Germinal center (tissue), 1 donor: ENCODE measurements at regions not wholly inside any gene's neighbourhood (a gene's known extent, or its start where the extent isn't known, plus 50 kb on each side); places are given as distances from the start of the nearest gene placed in this dataset.

Source experiments
- DNase-seq: peaks from one replicate; pipeline ENCODE4 v3.0.0; 2012; ENCODE audit warnings: mixed read lengths, low spot score

DNA sequence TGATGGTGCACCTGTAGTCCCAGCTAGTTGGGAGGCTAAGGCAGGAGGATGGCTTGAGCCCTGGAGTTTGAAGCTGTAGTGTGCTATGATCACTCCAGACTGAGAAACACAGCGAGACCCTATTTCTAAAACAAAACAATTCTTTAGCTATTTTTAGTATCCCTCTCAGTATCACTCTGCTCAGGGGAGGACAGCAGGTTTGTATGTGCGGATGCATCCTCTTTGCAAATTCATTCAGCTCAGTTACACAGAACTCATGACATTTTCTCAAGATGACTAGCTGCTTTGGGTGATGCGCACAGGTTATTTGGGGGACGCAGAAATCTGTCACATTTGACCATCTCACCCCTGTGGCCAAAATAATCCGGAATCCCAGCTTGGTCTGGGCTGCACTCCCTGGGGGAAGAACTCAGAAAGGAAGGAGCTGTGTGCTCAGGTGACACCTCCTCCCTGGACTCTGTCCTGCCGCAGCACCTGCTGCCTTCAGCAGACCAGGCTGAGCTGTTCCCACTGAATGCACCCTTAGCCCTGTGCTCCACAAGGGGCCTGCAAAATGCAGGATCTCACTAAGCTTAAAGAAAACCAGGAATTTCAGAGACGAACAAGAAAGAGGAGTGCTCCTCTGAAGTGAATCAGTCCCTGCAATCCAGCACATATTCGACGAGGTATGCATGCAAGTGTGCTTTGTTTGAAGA is 89.5 kb upstream of the PGBD5 start:
- no peak for DNase-seq

GRCh38 chr1:230510496-230510895 is 84.4 kb upstream of the PGBD5 start:
- no peak for DNase-seq

- DNase-seq, result peak; percentile 32
Observed at GRCh38 chr1:230509281-230509977, 83.3 kb upstream of the PGBD5 start.

GRCh38 chr1:230507666-230508402 is 81.7 kb upstream of the PGBD5 start:
- DNase-seq, result peak; percentile 8

GRCh38 chr1:230507236-230507635 is 81.1 kb upstream of the PGBD5 start:
- no peak for DNase-seq

GRCh38 chr1:230506451-230506850 is 80.3 kb upstream of the PGBD5 start:
- no peak for DNase-seq

GRCh38 chr1:230504310-230504709 is 78.2 kb upstream of the PGBD5 start:
- no peak for DNase-seq

- DNase-seq, result no peak
Observed at GRCh38 chr1:230503726-230504125, 77.6 kb upstream of the PGBD5 start.

DNA sequence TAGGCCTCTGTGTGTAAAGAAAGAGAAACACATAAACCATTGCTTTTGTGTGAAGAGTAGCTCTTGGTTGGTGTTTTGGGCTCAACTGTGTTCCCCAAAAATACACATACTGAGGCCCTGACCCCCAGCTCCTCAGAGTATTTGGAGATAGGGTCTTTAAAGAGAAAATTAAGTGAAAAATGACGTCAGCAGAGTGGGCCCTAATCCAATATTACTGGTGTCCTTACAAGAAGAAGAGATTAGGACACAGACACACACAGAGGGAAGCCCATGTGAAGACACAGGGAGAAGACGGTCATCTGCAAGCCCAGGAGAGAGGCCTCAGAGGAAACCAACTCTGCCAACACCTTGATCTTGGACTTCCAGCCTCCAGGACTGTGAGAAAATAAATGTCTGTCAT is 76.9 kb upstream of the PGBD5 start:
- no peak for DNase-seq

GRCh38 chr1:230502306-230502705 is 76.2 kb upstream of the PGBD5 start:
- no peak for DNase-seq

DNA sequence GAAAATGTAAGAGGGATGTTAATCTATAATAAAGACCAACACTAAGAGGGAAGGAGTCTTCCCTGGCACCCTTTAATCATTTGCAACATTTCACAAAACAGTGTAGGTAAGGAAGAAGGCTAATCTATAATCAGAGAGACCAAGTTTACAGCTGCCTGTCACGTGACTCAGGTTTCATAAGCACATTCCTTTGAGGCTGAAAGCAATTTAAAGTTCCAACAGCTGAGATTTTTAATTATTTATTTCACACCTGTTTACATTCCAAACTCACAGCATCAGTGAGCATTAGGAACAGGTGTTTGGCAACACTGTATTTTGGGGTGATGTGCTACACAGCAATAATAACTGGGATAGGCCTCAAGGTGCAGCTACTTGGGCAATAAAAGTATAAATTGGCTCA is 75.7 kb upstream of the PGBD5 start:
- DNase-seq, result no peak

- DNase-seq, result no peak
Observed at GRCh38 chr1:230501242-230501641, 75.1 kb upstream of the PGBD5 start.

DNA sequence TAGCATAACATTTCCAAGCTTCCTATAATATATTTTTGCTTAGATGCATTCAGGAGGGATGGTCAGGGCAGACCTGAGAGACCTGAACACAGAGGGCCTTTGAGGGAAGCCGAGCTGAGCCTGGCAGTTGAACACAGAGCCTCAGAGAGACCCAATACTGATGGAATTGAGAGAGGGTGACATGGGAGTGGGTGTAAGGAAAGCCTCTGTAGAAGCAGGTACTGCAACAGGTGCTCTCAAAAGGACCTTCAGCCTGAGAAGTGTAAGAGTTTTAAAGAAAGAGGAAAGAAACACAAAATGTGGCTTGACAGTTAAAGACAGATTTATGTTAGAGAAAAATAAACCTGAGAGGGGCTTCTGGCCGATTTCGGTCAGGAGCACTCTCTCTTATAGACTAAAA is 73.9 kb upstream of the PGBD5 start:
- no peak for DNase-seq

DNA sequence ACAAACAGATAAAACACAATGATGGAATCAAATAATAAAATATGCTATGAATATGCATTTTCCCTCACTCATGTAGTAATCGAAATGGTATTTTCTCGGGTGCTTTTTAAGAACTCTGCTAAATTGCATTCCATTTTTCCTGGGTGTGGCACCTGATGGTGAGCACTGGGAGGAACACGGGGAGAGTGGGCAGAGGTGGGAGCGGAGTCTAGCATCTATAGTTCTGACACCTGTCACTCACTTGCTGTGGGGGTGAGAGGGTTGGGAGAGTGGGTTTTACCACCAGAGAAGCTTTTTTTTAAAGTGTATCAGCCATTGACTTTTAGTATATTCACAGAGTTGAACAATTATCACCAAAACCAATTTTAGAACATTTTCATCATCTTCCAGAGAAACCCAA is 73.4 kb upstream of the PGBD5 start:
- DNase-seq, result no peak

- no peak for DNase-seq
Observed at GRCh38 chr1:230498704-230499103, 72.6 kb upstream of the PGBD5 start.

DNA sequence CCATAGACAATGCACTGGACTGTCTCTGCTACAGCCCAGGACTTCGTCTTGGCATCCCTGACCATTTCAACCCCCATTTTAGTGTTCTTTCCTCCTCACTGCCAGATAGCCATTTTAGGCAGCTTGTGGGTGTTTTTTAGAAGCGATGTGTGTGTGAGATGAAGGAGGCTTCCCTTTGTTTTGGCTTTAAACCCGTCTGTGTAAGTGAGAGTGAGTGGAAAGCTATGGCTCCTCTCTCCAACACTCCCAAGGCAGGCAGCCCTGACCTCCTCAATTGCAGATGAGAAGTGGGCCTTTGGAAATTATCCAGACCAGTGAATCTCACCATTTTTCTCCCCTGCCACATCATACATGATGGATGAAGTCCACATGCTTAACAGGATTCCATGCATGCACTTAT is 70.3 kb upstream of the PGBD5 start:
- DNase-seq, result no peak

- no peak for DNase-seq
Observed at GRCh38 chr1:230495891-230496385, 69.8 kb upstream of the PGBD5 start.

DNA sequence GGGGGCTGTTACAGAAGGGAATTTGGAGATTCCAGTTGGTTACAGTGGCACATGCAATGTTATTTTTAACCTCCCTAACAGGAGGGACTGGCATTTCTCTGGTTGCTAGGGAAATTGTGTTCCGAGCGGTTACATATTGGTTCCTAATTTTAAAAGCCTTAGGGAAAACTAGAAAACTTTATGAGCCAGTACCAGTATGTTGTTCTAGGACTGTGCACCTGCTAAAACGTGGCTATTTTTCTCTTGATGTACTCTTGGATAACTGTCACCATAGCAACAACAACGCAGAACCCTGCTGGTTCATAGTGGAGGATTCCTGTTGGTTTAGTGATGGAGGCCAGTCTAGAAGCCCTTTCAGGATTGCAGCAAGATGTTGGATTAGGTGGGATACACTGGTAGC is 68.9 kb upstream of the PGBD5 start:
- DNase-seq, result no peak

DNA sequence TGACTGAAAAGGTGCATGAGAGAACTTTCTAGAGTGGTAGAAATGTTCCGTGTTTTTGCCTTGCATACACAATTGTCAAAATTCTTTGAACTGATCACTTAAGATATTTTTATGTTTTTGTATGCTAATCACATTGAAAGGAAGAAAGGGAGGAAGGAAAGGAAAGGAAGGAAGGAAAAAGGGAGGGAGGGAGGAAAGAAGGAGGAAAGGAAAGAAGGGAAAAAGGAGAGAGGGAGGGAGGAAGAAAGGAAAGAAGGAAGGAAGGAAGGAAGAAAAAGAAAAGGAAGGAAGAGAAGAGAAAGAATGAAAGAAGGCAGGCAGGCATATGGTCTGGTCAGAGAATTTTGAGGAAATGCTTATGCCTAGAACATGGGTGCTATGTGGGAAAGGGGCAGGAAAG is 68.4 kb upstream of the PGBD5 start:
- no peak for DNase-seq

DNA sequence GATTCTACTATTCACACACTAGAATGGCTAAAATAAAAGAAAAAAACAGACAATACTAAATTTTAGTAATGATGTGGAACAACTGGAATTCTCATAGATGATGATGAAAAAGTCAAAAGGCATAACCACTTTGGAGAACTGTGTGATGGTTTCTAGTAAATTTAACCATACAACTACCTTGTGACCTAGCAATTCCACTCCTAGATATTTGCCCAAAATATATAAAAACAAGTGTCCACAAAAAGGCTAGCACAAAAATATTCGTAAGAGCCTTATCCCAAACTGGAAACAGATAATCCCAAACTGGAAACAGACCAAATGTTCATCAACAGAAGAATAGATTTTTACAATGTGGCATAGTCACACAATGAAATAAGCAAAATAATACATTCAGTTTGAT is 67.9 kb upstream of the PGBD5 start:
- DNase-seq, result no peak

DNA sequence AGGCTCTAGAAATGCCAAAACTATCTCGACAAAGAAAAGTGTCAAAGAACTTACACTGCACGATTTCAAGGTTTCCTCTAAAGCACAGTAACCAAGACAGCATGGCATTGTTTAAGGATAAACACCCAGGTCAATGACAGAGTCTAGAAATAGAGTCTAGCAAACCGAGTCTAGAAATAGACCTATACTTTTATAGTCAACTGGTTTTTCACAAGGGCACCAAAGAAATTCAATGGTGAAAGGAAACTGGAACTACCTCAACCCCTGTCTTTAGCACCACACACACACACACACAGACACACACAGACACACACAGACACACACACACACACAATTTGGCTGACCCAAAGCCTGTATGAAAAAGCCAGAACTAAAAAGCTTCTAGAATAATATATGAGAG is 67.1 kb upstream of the PGBD5 start:
- no peak for DNase-seq

GRCh38 chr1:230490436-230490835 is 64.3 kb upstream of the PGBD5 start:
- DNase-seq, result no peak

DNA sequence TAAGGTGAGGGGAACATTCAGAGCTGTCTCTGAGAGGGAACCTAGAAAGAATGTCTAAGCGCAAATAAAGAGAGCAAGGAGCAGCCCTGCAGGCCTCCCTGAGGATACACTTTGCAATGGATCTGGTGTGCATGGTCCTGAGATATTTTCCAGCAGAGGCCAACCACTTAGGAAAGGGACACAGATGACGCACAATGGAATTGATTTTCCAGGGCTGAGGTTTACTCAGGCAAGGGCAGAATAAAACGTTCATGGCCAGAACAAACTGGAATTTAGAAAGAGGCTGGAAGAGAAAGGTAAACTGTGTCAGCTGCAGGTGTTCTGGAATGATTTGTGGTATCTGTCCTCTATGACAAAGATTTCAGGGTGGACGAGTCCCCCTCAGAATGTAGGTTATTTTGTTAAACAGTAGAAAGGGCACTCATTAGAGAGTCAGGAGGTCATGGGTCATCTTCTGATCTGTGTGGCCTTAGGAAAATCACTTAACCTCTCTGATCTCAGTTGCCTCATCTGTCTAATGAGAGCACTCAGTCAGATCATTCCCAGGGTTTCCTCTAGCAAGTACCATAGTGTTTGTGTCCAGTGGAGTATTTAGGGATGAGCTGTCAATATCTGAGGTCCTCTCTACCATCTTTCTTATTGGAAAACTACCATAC is 61.8 kb upstream of the PGBD5 start:
- no peak for DNase-seq
